GM18505 (cell line): ENCODE measurements at regions not wholly inside any gene's neighbourhood (a gene's known extent, or its start where the extent isn't known, plus 50 kb on each side); places are given as distances from the start of the nearest gene placed in this dataset.

Source experiments
- ATAC-seq: cut with Tn5 transposase; IDR thresholded peaks from one replicate; pipeline ENCODE4 v1.9.1; 2021; ENCODE audit not compliant: unreplicated experiment
- POLR2A ChIP-seq: IDR thresholded peaks from 4 replicates; pipeline ENCODE4 v1.6.1; 2011; ENCODE audit warnings: borderline replicate concordance; ENCODE audit not compliant: insufficient read depth, insufficient read length; ENCODE audit errors: extremely low read depth

DNA sequence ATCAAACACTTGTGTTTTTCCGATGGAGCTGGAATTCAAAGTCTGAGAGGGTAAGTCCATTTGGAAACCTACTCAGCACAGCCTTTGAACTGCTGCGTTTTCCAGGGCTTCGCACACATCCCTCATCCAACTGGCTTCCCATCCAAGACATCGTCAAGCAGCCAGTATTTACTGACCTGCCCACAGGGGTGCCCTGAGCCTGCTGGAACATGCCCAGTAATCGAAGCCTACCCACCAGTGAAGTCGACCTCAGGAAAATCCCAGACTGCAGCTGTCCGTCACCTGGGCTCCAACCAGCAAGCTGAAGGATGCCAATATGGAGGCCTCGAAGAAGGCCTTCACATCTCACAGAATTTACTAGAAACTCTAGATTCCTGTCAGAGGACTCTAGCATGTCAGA, 261.6 kb downstream of the PLPP3 start:
- ATAC-seq: no peak
- TF ChIP-seq POLR2A: no peak

DNA sequence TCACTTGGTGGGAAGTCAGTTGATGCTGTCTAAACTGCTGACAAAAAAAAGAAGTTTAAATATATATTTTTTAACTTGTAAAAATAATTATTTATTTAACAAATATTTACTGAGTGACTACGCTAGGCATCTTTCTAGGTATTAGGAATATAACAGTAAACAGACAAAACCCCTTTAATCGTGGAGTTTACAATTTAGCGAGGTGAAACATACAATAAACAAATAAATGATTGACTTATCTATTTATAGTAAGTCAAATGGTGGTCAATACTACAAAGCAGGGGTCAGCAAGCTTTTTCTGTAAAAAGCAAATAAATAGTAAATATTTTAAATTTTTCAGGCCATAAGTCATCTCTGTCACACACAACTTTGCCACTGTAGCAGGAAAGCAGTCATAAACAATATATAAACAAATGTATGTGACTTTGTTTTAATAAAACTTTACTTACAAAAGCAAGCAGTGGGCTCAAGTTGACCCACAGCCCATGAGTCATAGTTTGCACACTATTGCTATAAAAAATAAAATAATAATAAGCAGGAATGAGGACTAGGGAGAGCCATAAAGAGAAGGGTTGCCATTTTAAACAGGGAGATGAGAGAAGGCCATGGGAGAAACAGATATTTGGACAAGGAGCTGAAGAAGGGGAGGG, 263.9 kb downstream of the PLPP3 start:
- TF ChIP-seq POLR2A: no peak
- no peak for ATAC-seq

- no peak for ATAC-seq
- TF ChIP-seq POLR2A: no peak
These were observed 265.8 kb downstream of the PLPP3 start for GRCh38 chr1:56313560-56313959.

DNA sequence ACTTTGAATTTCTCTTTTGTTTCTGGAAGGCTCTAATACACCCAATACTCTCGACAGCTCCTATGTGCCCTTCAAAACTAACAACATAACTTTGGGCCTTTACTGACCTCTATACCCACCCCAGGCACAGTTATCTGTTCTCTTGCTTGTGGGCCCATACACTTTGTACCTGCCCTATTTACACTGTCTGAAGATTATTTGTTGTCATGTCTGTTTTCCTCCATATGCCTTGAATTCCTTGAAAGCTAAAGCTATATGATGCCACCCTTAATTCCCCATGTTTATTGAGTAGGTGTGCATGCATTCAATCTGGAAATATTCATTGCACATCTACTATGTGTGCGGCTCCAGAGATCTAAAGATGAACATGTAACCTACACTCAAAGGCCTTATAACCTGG, 267.6 kb downstream of the PLPP3 start:
- TF ChIP-seq POLR2A: no peak
- ATAC-seq: no peak

DNA sequence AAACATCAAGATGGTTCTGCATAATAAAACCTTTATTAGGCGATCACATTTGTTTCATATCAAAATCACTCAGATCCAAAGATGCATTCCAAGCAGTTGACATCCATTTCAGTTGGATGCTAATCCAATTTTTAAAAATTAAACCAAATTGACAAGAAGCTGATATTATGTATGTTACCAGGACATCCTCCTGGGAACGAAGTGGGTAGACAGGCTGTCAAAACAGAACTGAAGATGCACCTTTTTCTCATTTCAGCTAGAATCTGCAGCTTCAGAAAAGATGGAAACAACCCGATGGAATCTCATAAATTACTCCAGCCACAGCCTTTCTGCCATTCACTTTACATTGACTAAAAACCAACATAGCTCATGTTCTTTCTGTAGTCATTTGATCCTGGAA, 268.4 kb downstream of the PLPP3 start:
- ATAC-seq: no peak

DNA sequence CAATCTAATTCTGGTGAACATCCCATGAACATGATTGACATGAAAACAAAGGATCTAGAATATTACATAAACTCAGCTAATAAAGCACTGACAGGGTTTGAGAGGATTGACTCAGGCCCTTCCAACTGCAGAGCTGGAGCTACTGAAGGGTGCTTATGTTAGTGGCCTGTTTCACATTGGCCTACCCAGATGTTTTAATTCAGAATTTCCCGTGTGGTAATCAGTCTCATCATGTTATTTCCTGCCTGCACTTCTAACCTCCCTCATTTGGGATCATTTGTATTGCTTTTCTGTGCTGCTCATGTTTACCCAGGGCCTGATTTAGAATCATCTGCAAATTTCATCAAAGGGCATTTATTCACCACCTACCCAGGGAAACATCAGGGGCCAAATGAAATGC, 270.3 kb downstream of the PLPP3 start:
- ATAC-seq: no peak
- TF ChIP-seq POLR2A: no peak

More for the DNA sequence above, 268.4 kb downstream of the PLPP3 start:
- TF ChIP-seq POLR2A: no peak

GRCh38 chr1:56304975-56305374, 274.4 kb downstream of the PLPP3 start:
- TF ChIP-seq POLR2A: no peak
- no peak for ATAC-seq

GRCh38 chr1:56303805-56304204, 275.6 kb downstream of the PLPP3 start:
- ATAC-seq: no peak
- TF ChIP-seq POLR2A: no peak

DNA sequence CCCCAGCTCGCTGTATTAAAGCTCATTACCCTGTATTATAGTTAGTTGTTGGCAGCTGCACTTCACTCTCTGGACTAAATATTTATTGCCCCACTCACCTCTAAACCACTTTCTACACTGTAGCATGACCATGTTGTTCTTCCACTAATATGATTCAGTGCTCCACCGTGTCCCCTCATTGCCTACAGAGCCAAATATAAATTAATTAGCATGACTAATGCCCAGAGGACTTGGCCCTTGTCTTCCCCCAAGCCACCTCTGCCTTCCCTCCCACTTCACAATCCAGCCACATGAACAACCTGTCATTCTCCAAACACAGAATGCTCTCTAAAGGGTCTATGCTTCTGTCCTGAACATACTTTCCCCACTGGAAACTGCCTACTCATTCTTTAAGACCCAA, 276.5 kb downstream of the PLPP3 start:
- no peak for TF ChIP-seq POLR2A
- ATAC-seq: no peak

DNA sequence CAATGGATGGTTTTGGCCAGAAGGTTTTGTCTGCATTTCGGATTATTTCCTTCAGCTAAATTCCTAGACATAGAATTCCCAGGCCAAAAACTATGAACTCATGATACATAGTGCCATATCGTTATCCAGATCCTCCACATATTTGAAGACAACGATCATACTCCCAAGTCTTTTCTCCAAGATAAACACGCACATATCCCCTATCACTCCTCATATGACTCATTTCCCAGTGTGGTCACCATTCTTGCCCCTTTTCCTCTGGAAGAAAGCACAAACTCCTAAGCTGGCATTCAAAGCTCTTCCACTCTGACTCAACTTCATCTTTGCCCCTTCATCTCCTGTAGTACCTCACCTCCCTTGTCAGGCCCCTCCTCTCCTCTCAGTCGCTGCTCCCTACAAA, 277.6 kb downstream of the PLPP3 start:
- no peak for ATAC-seq
- no peak for TF ChIP-seq POLR2A

DNA sequence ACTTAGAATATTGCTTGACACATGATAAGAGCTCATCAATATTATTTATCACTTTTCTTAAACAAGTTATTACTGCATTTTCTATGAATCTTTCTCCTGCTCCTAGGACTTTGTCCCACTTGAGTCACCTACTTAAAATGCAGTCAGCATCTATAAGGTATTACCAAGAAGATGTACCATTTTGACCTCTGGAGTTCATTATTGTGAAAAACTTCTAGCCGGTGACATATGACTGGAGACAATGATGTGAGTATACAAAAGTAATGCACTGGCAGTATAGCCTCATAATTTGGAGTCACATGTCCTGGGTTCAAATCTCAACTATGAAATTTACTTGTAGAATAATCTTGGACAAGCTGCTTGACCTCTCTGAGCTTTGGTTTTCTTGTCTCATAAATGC, 278.5 kb downstream of the PLPP3 start:
- TF ChIP-seq POLR2A: no peak
- ATAC-seq: no peak

- no peak for ATAC-seq
- no peak for TF ChIP-seq POLR2A
These were observed 280.5 kb downstream of the PLPP3 start for GRCh38 chr1:56298866-56299265.

DNA sequence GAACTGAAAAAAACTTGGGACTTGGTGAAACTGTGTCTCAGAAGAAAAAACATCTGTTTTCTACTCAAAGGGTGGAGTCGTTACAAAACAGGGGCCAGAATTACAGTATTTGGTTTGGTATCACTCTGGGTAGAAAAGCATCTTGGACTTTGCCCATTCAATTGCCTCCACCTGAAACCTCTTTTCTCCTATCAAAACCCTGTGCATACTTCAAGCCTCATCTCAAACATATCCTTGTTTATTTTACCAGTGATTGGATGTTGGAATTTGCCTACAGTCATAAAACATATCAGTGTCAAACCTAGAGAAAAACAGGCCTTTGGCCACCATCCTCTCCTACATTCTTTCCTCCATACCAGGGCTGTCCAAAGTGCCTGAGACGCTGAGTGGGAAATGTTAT, 281.5 kb downstream of the PLPP3 start:
- ATAC-seq: no peak
- no peak for TF ChIP-seq POLR2A

DNA sequence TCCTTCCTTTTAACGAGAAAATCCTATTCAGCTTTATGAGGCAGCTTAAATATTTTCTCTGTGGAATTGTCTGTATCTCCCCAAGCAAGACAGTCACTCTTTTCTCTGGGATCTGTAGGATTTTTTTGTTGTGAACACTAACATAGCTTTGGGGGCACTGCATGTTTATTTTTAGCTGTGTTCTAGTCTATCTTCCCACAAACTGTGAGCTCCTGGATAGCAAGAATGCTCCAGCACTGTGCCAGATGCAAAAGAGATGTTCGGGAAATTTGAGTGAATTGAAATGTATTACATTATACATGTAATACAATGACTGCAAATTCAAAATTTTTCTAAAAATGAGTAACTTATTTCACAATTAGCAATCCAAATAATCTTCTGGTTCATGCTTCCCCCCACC, 282.2 kb downstream of the PLPP3 start:
- ATAC-seq: no peak

More for the DNA sequence above, 282.2 kb downstream of the PLPP3 start:
- TF ChIP-seq POLR2A: no peak
